NCI-H510A (cell line): ENCODE measurements at regions not wholly inside any gene's neighbourhood (a gene's known extent, or its start where the extent isn't known, plus 50 kb on each side); places are given as distances from the start of the nearest gene placed in this dataset.
"Not testable (repeated sequence)": the region's sequence is repeated elsewhere in the genome, so short reads cannot be mapped to it uniquely, and the experiment has no call there.

ENCODE experiments used
- DNase-seq: peaks from one replicate; lab custom pipeline; 2025; lab: John Stamatoyannopoulos, UW

DNA sequence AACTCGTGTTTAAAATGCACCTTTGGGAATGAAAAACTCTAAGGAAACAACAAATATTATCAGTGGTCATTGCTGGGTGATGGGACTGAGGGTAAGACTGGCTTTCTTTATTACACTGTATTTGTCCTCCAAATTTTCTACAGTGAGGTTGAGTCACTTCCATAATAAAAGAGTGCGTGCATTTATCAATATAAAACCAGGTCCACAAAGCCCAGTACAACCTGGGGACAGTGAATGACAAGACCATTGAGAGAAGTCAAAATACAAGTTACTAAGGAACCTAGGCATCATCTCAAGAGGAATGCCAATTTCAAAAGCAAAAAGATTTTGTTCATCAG, 76.4 kb downstream of the MAGED4 start:
- no peak for DNase-seq

DNA sequence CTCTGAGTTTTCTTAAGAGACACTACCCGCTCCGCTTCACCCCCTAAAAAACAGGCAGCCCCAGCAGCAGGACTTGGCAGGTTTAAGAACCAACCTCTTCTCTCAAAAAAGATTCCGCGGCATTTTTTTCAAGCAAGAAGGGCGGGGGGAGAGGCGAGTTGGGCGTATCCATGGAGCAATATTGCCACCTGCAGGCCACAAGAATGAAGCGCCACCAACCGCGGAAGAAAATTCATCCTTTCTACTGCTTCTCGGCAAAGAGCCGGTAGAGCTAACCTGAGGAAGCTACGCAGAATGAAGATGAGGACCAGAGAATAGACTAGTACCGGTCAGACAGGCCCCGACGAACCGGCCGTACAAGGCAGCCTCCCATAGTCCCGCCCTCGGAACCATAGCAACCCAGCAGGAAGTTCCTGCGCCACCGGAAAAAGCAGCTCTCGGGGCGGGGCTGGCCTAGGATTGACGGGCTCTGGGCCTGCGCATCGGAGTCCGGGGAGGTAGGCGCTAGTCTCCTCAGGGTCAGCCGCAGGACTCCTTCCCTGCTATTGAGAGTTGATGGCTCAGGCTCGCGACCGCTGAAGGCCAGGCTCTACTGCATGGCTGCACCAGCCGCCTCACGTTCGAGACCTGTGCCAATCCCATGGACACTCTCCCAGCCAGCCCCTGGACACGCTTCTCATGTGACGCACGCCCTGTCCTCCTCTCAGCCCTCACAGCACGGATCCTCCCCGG, 76.9 kb downstream of the MAGED4 start:
- DNase-seq, result peak; percentile 78

DNA sequence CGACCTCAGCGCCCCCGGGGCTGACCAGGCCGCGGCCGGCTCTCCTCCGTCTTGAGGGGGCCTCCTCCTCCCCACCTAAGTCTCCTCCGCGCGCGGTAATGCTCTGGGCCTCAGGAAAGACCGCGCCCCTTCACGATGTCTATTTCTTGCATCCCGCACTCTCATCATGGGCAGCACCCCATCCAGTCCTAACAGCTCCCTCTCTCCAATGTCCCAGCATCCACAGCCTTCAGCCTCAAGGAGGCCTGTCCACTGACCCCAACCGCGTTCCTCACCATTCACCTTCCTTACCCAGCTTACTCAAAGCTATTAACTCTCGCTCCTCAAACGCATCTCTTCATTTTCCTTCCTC, 77.5 kb downstream of the MAGED4 start:
- no peak for DNase-seq

- no peak for DNase-seq
Observed at GRCh38 chrX:52263417-52263816, 78.7 kb downstream of the MAGED4 start.

DNA sequence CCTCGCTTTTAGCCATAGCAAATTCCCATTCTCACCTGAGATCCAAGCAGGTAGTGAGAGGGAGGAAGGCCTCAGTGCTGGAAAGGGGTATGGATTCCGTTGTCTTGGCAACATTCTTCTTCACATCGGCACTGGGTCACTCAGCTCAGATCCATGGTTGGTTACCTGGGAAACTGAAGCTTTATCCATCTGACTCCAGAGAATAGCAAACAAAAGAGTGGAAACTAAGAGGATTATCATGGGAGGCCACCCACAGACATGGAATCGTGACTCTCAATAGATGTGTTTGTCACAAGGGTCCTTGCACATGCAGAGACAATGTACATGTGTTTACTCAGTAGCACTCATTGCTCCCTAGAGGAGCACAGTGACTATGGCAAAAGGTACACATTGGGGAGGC, 81.0 kb downstream of the MAGED4 start:
- no peak for DNase-seq

- not testable (repeated sequence) for DNase-seq
Observed at GRCh38 chrX:52268502-52268901, 83.8 kb downstream of the MAGED4 start.

DNA sequence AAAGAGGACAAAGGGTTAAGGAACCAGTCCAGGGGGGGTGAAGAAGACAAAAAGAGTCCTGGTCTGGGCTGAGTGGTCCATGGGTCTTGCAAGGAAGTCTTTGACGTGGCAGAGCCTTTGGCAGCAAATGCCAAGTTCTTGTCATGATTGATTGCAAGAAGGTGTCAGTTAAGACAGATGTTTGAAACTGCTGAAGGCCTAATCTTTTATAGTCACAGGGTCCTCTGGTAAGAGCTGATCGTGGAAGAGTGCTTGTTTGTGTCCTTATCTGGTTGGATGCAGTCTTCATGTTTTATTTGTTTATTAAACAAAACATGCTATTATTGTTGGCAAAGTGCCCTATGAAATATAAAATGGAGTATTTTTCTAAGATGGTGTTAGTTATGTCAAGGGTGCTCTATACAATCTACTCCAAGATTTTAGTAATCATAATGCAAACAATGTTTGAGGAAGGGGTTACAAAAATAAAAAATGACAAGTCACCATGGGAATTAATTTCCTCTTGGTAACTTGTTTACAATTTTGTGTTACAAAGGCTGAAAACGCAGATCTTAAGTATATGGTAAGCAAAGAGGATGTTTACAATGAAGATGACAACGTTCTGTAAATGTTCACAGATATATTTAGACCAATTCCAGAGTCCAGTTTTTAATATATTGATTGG, 85.9 kb downstream of the MAGED4 start:
- DNase-seq, result no peak

DNA sequence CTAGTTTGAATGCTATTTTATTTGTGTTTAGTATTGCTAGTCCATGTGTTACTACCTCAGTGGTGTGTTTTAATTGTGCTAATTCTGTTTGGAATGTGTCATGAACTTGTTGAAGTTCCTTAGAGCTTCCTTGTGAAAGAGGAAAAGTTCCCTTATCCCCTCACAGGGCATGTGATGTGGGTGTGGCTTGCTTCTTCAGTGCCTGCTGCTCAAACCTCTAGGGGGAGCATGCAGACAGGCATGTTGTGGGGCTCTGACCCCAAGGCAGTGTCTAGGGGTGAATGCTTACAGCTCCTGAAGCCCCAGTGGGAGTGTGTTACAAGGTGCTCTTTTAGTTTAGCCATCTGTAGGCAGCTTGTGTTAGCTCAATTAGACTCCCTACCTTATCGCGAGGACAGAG, 86.5 kb downstream of the MAGED4 start:
- DNase-seq, result no peak

- DNase-seq, result no peak
Observed at GRCh38 chrX:52277666-52278065, 91.2 kb upstream of the XAGE2 start.

- DNase-seq, result no peak
Observed at GRCh38 chrX:52280812-52281211, 88.0 kb upstream of the XAGE2 start.

DNA sequence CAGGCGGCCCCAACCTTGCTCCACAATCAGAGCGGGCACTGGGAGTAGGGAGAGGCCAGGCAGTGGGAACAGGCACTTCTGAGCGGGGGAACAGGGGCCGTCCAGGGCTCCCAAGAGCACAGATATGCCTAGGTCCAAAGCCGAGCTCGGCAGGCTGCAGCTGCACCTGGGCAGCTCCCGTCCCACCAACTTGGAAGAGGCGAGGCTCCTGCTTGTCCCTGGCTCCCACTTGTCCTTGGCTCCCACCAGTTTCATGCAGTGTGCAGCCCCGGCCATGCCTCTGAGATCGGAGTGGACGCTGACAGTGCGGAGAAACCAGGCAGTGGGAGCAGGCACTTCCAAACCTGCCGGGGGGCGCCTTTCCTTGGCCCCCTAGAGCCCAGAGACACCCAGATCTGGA, 84.0 kb upstream of the XAGE2 start:
- DNase-seq, result no peak

DNA sequence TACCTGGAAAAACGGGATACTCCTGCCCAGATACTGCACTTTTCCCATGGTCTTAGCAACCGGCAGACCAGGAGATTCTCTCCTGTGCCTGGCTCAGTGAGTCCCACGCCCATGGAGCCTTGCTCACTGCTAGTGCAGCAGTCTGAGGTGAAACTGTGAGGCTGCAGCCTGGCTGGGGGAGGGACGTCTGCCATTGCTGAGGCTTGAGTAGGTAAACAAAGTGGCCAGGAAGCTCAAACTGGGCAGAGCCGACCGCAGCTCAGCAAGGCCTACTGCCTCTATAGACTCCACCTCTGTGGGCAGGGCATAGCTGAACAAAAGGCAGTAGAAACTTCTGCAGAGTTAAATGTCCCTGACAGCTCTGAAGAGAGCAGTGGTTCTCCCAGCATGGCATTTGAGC, 69.9 kb upstream of the XAGE2 start:
- not testable (repeated sequence) for DNase-seq

- DNase-seq, result not testable (repeated sequence)
Observed at GRCh38 chrX:52308532-52308931, 60.3 kb upstream of the XAGE2 start.
